Thoracic aorta (tissue), 2 donors: ENCODE measurements at regions not wholly inside any gene's neighbourhood (a gene's known extent, or its start where the extent isn't known, plus 50 kb on each side); places are given as distances from the start of the nearest gene placed in this dataset.

Experiments used
- ATAC-seq: fragments of 150-250 bp; one replicate; pipeline ENCODE4 v1.8.0; 2017; ENCODE audit warnings: low read depth; ENCODE audit not compliant: insufficient number of reproducible peaks, low FRiP score
- DNase-seq: peaks from one replicate; pipeline ENCODE4 v3.0.0-alpha.2; 2020; ENCODE audit warnings: low spot score
- H3K27ac ChIP-seq, 2 donors: fragments of 200-600 bp; sonication (generic); 1 replicate in 1 of 2; 2 replicates in 1 of 2; pipeline ENCODE4 v1.5.1; 2016; ENCODE audit warnings: mild to moderate bottlenecking in 2 of 2, moderate library complexity in 2 of 2
- H3K27me3 ChIP-seq: fragments of 200-600 bp; sonication (generic); replicated peaks from 2 replicates; pipeline ENCODE4 v1.6.0; 2016; ENCODE audit warnings: mild to moderate bottlenecking; ENCODE audit not compliant: insufficient read depth
- H3K36me3 ChIP-seq: fragments of 200-600 bp; sonication (generic); one replicate; pipeline ENCODE4 v1.5.1; 2016
- H3K4me1 ChIP-seq, 2 donors: fragments of 200-600 bp; sonication (generic); 1 replicate in 1 of 2; 2 replicates in 1 of 2; pipeline versions ENCODE4 v1.5.1 to v1.6.0; 2016; ENCODE audit warnings: low read depth in 2 of 2, mild to moderate bottlenecking in 1 of 2; ENCODE audit not compliant: control insufficient read depth in 1 of 2
- H3K4me3 ChIP-seq: fragments of 200-600 bp; sonication (generic); 2 replicates; pipeline ENCODE4 v1.5.1; 2016; ENCODE audit warnings: mild to moderate bottlenecking
- H3K9me3 ChIP-seq: fragments of 200-600 bp; sonication (generic); 2 replicates; pipeline ENCODE4 v1.5.1; 2016
- TF ChIP-seq, protein P1 (sequence below): fragments of 200-600 bp; sonication (generic); IDR thresholded peaks from one replicate; pipeline ENCODE4 v1.5.1; 2019; ENCODE audit warnings: antibody characterized with exemption

DNA sequence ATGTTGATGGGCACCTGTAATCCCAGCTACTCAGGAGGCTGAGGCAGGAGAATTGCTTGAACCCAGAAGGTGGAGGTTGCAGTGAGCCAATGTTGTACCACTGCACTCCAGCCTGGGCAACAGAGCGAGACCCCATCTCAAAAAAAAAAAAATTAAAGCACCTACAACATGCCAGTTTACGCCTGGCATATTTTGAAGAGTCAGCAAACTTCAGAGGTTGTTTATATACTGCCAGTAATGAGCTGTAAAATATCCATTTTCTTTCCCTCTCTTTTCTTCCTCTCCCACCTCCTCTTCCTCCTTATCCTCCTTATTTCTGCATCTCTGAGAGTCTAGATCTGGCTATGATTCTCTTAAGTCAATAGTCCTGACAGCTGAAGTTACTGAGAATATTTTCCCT, 556.5 kb upstream of the LARGE1 start:
- ATAC-seq: no peak
- H3K4me3 ChIP-seq: no peak overlapping the region
- no peaks in the 10 kb centered on the region for H3K27me3 ChIP-seq
- H3K36me3 ChIP-seq: no peaks in the 10 kb centered on the region
- TF ChIP-seq, protein P1, sequence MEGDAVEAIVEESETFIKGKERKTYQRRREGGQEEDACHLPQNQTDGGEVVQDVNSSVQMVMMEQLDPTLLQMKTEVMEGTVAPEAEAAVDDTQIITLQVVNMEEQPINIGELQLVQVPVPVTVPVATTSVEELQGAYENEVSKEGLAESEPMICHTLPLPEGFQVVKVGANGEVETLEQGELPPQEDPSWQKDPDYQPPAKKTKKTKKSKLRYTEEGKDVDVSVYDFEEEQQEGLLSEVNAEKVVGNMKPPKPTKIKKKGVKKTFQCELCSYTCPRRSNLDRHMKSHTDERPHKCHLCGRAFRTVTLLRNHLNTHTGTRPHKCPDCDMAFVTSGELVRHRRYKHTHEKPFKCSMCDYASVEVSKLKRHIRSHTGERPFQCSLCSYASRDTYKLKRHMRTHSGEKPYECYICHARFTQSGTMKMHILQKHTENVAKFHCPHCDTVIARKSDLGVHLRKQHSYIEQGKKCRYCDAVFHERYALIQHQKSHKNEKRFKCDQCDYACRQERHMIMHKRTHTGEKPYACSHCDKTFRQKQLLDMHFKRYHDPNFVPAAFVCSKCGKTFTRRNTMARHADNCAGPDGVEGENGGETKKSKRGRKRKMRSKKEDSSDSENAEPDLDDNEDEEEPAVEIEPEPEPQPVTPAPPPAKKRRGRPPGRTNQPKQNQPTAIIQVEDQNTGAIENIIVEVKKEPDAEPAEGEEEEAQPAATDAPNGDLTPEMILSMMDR: no peak
- H3K27ac ChIP-seq: no peak overlapping the region
- H3K4me1 ChIP-seq: no peaks in the 10 kb centered on the region
- peaks cover 5% of the 10 kb centered on the region for H3K9me3 ChIP-seq
- no peak for DNase-seq

DNA sequence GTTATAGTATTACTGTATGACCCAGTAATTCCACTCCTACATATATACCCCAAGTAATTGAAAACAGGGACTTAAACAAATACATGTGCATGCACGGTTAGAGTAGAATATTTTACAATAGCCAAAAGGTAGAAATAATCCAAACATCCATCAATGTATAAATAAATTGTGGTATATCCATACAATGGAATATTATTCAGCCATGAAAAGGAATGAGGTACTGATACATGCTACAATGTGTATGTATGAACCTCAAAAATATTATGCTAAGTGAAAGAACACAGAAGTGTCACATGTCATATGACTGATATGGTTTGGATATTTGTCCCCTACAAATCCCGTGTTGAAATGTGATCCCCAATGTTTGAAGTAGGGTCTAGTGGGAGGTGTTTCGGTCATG, 560.8 kb upstream of the LARGE1 start:
- Histone ChIP-seq H3K27ac (no peak overlapping the region), H3K4me1 (no peaks in the 10 kb centered on the region), H3K36me3 (no peaks in the 10 kb centered on the region), H3K27me3 (no peaks in the 10 kb centered on the region), H3K9me3 (peaks cover 5% of the 10 kb centered on the region), H3K4me3 (no peak overlapping the region)
- DNase-seq (no peak), ATAC-seq (no peak)
- TF ChIP-seq, protein P1: no peak

DNA sequence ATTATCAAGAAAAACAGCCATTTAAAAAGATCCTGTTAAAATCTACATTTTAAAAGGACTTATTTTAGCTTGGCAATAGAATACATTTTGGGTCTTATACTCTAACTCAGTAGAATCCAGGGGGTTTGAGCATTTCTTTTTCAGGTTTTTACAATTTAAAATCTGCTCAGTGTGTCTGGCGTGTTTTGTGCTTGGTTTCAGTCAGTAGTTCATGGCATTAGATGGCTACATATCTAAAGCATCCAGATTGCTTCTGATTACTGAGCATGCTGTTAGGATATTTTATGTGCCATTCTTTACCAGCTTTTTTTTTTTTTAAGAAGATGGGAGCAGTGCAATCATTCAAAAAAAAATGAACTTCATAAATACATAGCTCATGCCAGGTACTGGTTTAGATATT, 566.1 kb upstream of the LARGE1 start:
- DNase-seq (no peak), ATAC-seq (no peak)
- Histone ChIP-seq H3K27ac (no peak overlapping the region), H3K36me3 (no peaks in the 10 kb centered on the region), H3K4me3 (no peak overlapping the region), H3K9me3 (peaks cover 2% of the 10 kb centered on the region), H3K4me1 (no peaks in the 10 kb centered on the region), H3K27me3 (no peaks in the 10 kb centered on the region)
- TF ChIP-seq, protein P1: no peak

DNA sequence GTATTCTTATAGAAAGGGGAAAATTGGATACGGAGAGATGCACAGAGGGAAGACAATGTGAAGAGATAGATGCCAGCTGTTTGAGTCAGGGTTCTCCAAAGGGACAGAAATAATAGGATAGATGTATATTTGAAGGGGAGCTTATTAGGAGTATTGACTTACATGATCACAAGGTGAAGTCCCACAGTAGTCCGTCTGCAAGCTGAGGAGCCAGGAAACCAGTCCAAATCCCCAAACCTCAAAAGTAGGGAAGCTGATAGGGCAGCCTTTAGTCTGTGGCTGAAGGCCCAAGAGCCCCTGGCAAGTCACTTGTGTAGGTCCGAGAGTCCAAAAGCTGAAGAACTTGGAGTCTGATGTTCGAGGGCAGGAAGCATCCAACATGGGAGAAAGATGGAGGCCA, 569.6 kb upstream of the LARGE1 start:
- H3K27me3 ChIP-seq: no peaks in the 10 kb centered on the region
- DNase-seq (no peak), ATAC-seq (no peak)
- H3K4me3 ChIP-seq: no peak overlapping the region
- H3K4me1 ChIP-seq: no peaks in the 10 kb centered on the region
- no peaks in the 10 kb centered on the region for H3K9me3 ChIP-seq
- TF ChIP-seq, protein P1: no peak
- no peak overlapping the region for H3K27ac ChIP-seq
- H3K36me3 ChIP-seq: no peaks in the 10 kb centered on the region

DNA sequence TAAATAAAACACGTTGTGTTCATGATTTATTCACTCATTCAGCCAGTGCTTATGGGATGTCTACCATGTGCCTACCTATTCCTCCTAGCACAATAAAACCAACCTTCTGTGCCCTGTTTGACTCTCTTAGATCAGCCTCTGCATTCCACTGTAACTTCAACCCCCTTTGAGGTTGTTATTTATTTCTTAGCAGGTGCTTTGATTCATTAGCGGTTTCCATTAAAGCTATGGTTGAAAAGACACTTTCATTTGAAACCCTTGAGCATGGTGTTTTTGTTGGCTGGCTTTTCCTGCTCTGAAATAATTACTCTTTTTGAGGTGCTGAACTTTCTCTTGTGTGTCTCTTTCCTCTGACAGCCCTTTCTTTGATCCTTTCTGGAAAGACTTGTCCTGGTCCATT, 570.6 kb upstream of the LARGE1 start:
- TF ChIP-seq, protein P1: no peak
- ATAC-seq (no peak), DNase-seq (no peak)
- H3K27ac ChIP-seq: no peak overlapping the region
- H3K9me3 ChIP-seq: no peaks in the 10 kb centered on the region
- H3K27me3 ChIP-seq: no peaks in the 10 kb centered on the region
- no peaks in the 10 kb centered on the region for H3K36me3 ChIP-seq
- no peak overlapping the region for H3K4me3 ChIP-seq
- no peaks in the 10 kb centered on the region for H3K4me1 ChIP-seq
